ENCODE measurements at regions not wholly inside any gene's neighbourhood (a gene's known extent, or its start where the extent isn't known, plus 50 kb on each side); places are given as distances from the start of the nearest gene placed in this dataset.

DNA sequence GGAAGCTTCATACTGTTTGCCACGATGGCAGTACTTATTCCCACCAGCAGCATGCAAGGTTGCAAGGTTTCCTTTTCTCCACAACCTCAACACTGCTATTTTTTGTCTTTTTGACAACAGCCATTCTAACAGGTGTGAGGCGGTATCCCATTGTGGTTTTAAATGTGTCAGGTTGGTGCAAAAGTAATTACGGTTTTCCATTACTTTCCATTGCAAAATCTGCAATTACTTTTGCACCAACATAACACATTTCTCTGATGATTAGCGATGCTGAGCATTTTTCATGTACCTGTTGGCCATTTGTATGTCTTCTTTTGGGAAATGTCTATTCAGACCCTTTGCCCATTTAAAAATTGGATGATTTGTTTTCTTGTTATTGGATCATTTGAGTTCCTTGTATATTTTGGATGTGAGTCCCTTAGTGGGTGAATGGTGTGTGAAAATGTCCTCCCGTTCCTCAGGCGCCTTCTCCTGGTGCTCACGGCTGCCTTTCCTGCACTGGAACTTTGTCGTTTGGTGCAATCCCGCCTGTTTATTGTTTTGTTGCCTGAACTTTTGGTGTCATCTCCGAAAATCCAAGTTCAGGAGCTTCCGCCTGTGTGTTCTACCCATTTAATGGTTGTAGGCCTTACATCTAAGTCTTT is 213.6 kb downstream of the KIF26A start:
- in situ Hi-C loops (cut with HindIII; ENCODE audit: low sequenced_read_pairs): no loop called here

DNA sequence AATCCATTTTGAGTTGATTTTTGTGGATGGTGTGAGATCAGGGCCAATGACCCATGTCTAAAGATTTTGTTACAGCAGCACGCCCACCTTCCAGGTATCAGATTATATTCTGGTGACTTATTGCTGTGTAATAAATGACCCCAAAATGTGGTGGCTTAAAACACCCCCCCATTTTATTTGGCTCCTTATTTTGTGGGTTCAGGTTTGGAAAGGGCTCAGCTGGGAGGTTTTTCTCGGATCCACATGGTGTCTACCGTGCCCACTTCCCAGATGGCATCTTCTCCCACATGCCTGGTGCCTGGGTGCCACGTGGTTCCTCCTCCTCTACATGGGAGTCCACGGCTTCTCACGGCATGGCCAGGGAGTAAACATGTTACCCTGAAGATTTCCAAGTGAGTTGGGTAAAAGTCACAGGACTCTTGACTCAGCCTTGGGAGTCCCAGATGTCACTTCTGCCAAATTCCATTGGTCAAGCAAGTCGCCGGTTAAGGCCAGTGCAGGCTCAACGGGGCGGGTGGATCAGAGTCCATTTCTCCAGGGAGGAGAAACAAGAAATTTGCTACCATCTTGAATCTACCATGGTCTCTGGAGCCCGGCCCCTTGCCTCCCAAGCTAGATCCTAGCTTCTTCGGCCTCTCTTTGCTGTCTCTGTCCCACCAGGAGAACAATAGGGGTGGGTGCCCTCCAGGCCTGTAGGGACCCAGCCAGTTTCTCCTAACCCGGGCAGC is 214.3 kb downstream of the KIF26A start:
- in situ Hi-C loops (cut with HindIII; ENCODE audit: low sequenced_read_pairs): no loop called here

DNA sequence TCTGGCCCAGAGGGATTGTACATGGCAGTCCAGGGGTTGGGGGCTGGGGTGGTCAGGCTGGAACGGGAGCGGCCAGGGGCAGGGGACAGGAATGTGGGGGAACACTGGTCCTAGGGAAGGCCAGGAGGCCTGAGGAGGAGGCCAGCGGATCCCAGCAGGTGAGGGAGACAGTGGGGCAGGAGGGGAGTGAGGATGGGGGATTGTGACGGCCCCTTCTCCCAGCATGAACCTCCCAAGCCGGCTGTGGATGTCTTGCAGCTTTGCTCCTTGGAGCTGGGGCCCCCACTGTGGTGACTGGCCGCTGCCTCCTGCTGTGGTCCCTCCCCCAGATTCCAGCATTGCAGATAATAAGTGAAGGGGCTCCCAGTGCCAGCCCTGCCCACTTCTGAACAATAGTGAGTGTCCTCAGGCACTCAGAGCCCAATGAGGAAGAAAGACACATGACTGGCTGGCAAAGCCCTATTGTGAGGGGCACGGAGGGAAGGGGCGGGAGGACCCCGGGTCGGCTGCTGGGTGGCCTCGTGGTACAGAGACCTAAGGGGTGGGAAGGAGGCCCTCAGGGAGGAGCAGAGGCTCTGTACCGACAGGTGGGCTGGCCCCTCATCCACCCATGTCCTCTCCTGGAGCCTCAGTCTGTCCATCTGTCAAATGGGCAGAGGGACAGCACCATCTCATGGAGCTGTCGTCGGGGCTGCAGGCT is 215.0 kb downstream of the KIF26A start:
- in situ Hi-C loops (cut with HindIII; ENCODE audit: low sequenced_read_pairs): no loop called here

DNA sequence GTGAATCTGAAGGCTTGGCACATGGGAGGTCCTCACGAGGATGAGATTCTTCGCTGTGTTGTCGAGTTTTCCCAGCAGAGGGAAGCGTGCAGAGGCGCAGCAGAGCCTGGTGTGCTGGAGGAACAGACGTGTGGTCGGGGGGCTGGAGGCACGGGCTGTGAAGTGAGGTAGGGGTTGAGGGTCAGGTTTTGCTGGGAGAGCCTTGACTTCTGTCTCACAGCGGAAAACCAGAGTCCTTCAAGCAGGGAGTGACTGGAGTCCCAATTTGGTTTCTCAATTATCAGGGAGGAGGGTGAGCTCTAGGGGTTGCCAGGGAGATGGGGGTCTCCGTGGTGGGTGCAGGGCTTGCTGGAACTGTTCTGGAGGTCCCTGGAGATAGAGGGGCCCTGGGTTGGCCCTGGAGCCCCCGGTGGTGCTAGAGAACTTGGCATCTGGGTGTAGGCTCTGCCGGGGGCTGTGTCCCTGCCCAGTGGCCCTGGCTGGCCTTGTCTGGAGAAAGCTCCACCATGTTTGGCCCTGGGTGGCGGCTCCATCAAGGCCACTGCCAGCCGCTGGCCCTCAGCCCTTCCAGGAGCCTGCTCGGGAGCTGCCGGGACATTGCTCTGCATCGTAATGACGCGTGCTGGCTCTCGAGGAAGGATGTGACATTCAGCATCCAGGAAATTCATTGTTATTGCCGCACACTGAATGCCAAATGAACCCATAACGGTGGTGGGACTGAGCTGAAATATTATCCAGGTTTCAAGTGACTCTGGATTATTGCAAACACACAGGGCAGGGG is 215.7 kb downstream of the KIF26A start:
- in situ Hi-C loops (cut with HindIII; ENCODE audit: low sequenced_read_pairs): no loop called here

DNA sequence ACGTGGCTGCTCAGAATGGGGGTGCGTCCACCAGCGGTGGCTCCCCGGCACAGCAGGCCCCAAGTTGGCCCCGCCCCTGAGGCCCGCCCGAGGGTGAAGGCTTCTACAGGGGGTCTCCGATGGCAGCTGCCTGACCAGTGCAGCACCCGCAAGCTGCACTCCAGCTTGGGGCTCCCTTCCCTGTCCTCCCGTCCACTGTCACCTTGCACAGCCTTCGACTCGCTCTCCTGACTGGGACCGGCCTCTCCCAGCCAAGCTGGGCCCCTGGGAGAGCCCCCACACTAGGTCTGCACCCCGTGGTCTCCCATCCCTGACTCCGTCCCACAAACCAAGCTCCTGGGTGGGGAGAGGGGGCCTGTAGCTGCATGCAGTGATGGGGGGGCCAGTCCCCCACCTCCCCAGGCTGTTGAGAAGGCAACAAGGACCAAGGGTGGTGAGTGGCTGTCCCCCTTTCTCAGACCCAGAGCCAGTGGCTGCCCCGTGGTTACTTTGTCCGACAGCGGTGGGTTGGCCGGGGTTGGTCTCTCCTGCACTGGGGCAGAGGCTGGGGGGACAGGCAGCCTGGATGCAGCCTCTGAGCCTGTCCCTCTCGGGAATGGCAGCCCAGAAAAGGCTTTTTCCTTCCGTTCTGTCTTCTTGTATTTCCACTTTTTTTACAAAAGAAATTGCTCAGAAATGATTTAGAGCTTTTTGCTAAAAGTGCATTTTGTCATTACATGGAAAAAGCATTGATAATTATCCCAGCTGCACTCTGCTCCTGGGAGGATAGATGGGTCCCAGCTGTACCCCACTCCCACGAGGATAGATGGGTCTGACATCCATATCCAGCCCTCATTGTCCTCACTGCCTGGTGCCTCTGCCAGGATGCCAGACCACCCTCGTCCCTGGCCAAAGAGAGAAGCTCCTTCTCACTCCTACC is 217.0 kb downstream of the KIF26A start:
- in situ Hi-C loops (cut with HindIII; ENCODE audit: low sequenced_read_pairs): no loop called here

DNA sequence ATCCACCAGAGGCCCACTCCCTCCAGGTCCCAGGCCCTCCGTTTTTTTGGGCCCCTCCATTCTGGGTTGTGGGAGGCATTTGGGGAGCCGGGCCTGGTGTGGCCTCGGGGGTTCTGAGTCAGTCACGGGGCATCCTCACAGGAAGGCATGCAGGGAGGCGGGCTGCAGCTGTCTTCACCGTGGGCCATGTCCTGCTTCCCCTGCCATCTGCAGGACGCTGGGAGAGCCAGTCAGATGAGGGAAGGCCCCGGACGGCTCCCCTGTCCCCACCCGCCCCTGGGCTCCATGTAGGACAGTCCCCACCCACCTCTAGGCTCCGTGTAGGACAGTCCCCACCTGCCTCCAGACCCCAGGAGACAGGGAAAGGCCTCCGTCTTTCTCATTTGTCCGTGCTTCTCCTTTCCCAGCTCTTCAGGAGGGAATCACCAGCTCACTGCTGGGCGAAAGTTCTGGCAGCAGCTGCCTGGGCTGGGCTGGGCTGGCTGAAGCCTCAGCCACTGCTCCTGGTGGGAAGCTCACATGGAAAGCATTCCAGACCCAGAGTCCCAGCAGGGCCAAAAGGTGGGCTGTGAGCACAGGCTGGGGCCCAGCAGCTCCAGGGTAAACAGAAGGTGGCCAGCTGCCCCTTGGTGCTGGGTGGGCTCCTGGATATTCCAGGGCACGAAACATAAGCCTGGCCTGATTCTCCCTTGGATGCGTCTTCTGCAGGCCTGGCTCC is 217.8 kb downstream of the KIF26A start:
- in situ Hi-C loops (cut with HindIII; ENCODE audit: low sequenced_read_pairs): no loop called here

DNA sequence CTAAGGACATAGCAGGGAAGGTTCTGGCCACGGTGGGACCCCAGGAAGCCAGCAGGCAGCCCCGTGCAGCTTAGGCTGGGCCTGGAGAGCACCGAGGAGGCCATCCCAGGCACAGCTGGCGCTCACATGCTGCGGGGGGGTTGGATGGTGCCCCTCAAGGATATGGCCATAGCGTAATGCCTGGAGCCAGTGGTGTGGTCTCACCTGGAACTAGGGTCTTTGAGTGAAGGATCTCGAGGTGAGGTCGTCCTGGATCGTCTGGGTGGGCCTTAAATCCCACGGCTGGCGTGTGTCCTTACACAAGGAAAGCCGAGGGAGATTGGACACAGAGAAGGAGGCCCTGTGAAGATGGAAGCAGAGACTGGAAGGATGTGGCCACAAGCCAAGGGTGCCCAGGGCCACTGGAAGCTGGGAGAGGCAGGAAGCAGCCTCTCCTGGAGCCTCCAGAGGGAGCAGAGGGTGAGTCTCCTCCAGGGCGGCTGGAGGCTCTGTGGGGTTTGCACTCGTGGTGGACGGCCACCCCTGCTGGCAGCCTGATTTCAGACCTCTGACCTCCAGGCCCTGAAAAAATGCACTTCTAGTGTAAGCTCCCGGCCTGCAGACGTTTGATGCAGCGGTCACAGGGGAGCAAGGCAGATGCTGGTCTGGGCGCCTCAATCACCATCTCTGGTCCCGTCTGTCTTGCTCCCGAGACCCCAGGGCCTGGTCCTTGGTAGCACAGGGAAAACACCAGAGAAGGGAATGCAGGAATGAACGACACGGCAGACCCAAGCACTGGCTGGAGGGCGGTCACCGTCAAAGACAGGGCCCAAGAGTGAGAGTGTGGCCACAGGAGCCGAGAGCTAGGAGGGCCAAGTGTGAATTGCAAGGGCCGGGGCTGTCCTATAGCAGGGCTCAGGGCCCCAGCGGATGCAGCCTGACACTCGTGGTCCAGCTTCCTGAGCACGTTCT is 218.6 kb downstream of the KIF26A start:
- in situ Hi-C loops (cut with HindIII; ENCODE audit: low sequenced_read_pairs): no loop called here

DNA sequence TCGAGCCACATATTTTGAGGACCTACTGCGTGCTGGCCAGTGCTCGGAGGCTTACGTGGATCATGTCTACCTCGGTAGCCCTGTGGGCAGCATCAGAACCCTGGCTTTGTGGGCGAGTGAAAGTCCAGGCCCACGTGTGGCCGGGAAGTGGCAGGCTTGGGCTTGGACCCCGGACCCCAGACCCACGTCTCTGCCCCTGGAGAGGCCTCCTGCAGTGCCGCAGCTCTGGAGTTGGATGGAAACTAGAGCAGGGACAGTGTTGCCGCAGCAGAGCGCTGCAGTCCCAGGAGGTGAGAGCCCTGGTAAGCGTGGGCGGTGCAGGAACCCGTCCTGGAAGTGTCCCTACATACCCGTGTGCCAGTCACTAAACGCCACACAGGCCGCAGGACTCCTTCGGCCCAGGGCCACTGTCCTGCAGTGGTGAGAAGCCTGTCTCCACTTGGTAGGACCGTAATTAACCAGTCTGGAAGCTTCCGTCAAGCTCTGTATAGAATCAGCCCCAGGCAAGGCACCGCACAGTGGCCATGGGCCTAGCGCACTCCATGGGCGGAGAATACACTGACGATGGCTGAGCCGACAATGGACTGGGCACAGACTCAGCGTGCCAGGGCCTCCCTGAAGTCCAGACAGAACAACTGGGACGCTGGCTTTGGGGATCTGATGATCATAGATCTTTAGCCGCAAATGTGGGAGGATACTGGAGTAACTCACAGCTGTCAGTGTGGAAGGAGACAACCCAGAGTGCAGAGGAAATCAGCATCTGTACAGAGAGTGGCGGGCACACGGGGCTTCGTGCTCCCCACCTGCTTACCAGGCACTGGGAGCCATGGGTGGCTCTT is 219.5 kb downstream of the KIF26A start:
- in situ Hi-C loops (cut with HindIII; ENCODE audit: low sequenced_read_pairs): no loop called here

DNA sequence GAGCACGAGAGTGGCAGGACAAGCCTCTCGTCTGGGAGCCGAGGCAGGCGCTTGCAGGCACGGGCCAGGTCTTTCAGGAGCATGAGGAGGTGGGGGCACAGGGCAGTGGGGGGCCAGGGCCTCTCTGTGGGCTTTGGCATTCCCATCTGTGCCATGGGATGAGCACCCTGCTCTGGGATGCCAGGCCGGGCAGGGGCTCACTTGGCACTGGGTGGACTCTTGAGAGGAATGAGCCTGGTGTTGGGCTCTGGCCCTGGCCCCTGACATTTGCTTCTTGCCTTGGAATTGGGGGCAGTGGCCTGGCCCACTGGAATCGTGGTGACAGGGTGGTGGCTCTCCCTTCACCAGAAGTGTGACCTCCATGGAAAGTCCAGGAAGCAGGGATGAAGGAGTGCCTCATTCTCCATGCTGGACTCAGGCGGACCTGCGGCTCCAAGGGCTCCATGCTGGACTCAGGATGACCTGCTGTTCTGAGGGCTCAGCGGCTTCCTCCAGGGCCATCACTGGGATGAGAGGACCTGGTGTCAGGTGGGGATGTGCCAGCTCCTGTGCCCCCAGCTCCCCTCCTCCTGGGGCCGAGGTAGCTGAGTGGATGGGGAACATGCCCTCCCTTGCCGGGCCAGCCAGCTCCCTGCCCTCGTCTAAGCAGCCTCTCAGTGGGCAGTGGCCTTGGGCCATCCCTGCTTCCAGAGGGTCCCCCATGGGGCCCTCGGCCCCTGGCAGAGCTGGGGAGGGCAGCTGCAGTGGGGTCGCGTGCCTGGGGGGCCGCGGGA is 220.3 kb downstream of the KIF26A start:
- in situ Hi-C loops (cut with HindIII; ENCODE audit: low sequenced_read_pairs): no loop called here

DNA sequence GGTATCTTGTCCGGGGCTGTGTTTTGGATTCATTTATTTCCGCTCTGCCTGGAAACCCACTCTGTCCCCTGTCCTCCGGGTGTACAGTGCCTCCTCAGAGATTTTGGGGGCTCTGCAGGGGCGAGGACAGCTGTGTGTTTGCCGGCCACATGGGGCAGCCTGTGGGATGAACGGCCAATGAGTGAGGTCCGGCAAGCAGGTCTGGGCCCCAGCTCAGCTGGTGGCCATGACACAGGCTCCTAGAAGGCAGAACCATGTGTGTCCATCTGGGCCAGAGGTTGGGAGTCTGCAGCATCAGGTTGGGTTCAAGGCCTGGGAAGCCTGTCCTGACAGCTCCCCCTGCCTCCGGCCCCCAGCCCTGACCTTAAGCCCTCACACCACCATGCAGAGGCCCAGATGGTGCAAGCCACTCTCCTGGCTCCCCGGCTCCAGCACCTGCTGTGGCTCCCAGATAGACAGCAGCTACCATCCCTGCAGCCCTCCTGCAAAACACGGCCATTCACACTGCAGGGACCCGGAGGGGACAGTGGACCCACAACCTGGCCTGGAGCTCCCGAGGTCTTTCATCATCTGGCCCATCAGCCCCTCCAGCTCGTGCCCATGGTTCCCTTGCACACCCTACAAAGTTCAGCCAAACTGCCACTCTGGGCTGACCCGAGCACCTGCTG is 220.1 kb upstream of the C14orf180 start:
- in situ Hi-C loops (cut with HindIII; ENCODE audit: low sequenced_read_pairs): no loop called here

DNA sequence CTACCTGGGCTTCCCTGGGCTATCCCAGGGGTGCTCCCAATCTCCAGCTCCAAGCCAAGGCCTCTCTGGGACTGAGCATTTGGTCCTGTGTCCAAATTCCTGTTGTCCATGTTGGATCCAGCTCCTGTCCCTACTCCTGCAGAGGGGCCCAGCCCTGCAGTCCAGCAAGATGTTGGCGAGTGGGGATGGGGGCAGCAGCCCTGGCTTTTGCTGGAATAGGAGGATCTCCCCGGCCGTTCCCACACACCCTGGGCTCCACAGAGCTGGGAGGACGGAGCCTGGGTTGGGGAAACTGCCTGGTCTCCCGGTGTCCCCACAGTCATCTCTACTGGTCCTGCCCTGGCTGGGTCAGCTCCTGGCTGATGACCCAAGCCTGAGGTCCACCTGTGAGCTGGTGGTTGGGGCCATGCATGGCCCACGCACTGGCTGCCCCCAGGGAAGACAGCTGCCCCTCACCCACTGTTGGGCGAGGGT is 219.6 kb upstream of the C14orf180 start:
- in situ Hi-C loops (cut with HindIII; ENCODE audit: low sequenced_read_pairs): no loop called here

DNA sequence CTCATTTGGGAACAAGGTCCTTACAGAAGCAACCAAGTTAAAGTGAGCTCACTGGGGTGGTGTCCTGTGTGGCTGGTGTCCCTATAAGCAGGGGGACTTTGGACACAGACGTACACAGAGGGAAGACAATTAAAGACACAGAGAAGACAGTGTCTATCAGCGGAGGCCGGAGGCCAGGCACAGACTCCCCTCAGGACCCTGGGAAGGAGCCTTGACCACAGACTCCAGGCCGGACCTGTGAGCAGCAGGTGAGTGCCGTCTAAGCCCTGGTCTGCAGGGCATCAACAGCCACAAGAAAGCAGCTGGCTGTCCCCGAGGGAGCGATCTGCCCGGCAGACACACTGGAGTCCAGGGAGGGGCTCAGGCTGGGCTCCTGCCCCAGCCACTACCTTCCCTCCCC is 219.1 kb upstream of the C14orf180 start:
- in situ Hi-C loops (cut with HindIII; ENCODE audit: low sequenced_read_pairs): no loop called here

DNA sequence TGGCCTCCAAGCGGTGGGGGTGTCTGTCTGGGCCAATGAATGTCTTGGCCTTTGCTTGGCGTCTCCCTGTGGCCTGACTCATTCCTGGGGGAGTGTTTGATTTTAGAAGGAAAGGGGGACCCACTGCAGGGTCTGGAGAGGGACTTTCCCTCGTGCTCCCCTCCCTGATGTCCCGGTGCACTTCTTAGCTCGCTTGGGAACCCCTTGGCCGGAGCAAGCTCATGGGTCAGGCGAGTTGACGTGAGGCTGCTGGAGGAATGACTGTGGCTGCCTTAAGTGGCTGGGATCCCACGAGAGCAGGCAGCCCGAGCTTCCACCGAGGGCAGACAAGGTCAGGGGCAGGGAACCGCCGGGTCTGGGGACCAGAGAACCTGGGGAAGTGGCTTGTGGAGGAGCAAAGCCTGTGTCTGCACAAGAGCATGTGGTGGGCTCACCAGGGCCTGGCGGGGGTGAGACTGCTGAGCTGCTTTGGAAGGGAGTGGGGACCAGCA is 218.4 kb upstream of the C14orf180 start:
- in situ Hi-C loops (cut with HindIII; ENCODE audit: low sequenced_read_pairs): no loop called here

DNA sequence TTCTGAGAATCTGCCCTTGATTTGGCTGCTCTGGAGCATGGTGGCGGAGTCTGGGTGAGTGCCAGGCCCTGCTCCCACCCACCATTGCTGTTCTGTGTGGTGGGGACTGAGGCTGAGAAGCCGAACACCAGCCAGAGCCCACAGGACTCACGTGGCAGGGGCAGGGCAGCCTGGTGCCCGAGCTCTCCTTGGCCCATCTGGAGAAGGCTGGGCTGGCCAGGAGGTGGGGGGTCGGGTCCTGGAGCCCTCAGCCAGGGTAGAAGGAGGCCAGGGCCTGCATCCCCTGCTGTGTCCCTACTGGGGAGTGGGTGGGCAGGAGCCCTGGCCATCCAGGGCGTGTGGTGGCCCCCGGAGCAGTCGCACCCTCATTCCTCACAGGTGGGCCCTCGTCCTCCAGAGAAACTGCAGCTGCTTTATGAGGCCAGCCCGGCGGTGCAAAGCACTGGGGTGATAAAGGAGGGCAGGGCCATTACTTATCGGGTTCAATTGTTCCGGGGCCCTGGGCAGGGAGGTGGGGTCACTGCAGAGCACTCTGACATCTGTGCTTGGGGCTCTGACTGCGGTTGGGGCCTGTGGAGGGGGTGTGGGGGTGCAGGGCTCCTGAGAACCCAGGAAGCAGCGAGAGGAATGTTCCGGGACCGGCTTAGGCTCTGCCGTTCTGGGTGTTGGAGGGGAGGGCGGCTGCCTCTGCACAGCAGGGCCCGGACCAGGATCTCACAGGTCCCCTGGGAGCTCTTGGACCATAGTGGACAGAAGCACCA is 217.5 kb upstream of the C14orf180 start:
- in situ Hi-C loops (cut with HindIII; ENCODE audit: low sequenced_read_pairs): no loop called here

All from DLD1 (cell line).